ENCODE measurements at regions not wholly inside any gene's neighbourhood (a gene's known extent, or its start where the extent isn't known, plus 50 kb on each side); places are given as distances from the start of the nearest gene placed in this dataset.

DNA sequence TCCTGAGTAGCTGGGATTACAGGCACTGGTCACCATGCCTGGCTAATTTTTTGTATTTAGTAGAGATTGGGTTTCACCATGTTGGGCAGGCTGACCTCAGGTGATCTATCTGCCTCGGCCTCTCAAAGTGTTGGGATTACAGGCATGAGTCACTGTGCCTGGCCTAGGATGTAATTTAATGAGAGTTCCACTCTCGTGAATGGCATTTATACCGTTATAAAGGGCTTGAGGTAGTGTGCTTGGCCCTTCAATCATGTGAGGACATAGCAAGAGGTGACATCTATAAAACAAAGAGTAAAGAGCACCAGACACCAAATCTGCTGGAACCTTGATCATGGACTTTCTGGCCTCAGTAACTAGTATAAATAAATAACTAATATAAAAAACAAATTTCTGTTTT, 93.5 kb upstream of the PPP1R9A start:
- no peak for DNase-seq

DNA sequence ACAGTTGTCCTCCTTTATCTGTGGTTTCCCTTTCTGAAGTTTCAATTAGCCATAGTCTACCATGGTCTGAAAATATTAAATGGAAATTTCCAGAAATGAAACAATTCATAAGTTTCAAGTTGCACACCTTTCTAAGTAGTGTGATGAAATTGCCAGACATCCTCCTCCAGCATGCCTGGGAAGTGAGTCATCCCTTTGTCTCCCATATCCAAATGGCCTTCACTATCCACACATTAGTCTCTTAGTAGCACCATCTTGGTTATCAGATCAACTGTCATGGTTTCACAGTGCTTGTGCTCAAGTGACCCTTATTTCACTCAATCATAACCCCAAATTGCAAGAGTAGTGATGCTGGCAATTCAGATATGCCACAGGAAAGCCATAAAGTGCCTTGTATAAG, 83.4 kb upstream of the PPP1R9A start:
- no peak for DNase-seq

DNA sequence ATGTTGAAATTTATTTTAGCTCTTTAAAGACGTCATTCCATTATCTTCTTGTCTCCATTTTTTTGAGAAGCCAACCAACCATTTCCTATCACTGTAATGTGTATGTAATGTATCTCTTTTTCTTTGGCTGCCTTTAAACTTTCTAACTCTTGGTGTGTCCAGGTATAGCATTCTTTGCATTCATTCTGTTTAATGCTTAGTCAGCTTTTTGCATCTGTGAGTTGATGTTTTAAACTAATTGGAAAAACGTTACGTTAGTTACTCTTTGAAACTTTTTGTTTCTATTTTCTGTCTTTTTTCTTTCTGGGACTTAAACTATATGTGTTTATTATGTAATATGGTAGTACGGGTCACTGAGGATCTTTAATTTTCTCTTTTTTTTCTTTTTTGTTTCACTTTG, 77.4 kb upstream of the PPP1R9A start:
- no peak for DNase-seq

DNA sequence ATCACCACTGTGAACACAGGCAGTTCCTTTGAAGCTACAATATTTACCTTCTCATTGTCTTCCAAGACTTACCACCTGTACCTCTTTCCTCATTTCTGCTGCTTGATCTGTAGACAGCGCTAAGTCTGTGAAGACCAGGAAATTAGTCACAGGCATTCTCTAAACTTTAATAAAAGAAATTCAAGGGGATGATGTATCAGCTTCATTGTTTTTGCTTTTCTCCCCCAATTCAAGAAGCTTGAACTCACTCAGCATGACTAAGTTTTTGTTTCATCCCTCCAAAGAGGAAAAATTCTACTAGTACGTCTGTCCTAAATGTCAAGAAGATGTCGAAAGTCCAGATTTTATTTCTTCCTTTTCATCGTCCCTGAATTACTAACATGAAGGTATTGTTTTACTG, 75.3 kb upstream of the PPP1R9A start:
- no peak for DNase-seq

DNA sequence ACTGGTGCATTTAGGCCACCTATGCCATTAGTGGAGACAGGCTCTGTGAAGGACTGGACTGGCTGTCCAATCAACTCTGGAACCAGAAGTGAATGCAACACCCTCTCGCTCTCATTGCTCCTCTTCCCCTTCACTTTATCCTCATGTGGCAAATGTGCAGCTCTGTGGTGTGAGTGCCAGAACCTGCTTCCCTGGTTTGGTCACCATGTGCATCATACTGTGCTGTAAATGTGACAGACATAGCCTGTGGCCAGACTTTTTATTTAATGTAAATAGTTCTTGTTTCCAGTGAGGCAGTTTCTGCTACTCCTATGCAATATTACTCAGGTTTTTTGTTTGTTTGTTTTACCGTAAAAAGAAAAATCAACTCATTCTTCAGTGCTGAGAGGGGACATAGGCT, 73.0 kb upstream of the PPP1R9A start:
- DNase-seq, result no peak

DNA sequence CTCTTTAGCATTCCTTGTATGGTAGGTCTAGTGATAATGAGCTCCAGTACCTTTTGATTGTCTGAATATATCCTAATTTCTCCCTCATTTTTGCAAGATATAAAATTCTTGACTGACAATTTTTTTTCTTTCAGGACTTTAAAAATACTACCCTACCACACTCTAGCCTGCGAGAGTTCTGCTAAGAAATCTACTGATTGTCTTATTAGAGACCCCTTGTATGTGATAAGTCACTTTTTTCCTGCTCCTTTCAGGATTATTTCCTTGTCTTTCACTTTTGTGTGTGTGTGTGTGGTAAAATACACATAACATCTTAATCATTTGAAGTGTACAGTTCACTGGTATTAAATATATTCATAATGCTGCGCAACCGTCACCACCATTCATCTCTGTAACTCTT, 68.7 kb upstream of the PPP1R9A start:
- no peak for DNase-seq

DNA sequence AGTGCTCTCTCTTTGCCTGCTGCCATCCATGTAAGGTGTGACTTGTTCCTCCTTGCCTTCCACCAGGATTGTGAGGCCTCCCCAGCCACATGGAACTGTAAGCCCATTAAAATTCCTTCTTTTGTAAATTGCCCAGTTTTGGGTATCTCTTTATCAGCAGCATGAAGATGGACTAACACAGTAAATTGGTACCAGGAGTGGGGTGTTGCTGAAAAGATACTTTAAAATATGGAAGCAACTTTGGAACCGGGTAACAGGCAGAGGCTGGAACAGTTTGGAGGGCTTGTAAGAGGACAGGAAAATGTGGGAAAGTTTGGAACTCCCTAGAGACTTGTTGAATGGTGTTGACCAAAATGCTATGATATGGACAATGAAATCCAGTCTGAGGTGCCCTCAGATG, 63.8 kb upstream of the PPP1R9A start:
- DNase-seq, result no peak

DNA sequence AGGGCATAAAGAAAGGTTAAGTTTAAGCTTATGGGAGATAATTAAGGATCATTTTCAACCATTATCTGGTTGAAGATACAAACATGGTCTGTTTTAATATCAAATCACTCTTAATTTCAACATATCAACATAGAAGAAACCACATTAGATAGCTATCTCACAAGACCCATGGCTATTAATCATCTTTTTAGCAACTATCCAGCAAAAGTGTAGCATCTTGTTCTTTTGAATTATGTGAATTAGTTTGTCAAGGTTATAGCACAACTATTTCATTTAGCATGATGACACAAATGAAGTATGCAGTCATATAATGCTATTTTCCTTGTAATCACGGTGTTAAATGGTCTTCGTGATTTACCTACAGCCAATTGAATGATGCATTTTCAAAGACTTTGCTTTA, 58.9 kb upstream of the PPP1R9A start:
- DNase-seq, result no peak

DNA sequence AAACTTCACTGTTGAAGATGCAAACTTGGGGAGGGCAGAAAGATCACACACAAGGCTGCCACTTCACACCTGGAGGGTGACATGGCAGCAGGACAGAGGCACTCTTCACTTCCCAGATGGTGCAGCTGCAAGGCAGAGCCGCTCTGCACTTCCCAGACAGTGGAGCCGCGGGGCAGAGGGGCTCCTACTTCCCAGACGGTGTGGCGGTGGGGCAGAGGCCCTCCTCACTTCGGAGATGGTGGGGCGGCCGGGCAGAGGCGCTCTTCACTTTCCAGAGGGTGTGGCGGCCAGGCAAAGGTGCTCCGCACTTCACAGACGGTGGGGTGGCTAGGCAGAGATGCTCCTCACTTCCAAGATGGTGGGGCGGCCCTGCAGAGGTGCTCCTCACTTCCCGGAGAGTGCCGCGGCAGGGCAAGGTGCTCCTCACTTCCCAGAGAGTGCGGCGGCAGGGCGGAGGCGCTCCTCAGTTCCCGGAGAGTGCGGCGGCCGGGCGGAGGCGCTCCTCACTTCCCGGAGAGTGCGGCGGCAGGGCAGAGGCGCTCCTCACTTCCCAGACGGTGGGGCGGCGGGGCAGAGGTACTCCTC, 58.3 kb upstream of the PPP1R9A start:
- no peak for DNase-seq

DNA sequence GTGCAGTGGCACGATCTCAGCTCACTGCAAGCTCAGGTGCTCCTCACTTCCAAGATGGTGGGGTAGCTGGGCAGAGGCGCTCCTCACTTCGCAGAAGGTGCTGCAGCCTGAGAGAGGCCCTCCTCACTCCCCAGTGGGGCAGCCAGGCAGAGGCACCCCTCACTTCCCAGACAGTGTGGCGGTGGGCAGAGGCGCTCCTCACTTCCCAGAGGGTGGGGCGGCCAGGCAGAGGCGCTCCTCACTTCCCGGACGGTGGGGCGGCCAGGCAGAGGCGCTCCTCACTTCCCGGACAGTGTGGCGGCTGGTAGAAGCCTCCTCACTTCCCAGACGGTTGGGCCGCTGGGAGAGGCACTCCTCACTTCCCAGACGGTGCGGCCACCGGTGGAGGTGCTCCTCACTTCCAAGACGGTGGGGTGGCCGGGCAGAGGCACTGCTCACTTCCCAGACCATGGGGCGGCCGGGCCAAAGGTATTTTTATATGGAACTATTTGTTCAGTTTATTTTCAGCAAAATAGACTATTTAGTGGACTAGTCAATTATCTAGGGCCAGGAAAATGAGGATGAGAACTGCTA, 57.7 kb upstream of the PPP1R9A start:
- DNase-seq, result no peak

DNA sequence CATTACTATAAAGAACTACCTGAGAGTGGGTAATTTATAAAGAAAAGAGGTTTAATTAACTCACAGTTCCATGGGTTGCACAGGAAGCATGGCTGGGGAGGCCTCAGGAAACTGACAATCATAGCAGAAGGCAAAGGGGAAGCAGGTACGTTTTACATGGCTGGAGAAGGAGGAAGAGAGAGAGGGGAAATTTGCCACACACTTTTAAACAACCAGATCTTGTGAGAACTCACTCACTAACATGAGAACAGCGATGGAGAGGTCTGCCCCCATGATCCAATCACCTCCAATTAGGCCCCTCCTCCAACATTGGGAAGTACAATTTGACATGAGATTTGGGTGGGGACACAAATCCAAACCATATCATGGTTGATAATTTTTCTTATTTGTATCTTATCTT, 51.8 kb upstream of the PPP1R9A start:
- no peak for DNase-seq

DNA sequence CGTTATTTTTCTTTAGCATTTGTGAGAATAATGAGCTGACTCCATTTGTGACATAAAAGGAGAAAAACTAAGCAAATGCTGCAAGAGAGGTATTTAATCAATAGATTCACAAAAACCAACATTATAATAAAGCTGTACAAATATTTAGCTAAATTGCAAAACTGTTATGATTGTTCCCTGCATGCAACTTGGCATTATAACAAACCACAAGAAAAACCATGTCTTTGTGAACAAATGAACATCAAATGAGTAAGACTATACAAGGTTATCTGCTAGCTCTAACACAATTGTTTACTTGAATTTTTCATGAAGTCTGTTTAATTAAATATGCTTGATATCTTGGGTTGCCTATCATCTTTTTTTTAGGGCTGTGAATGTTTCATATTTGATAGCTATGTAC, 50.8 kb upstream of the PPP1R9A start:
- DNase-seq, result no peak
